K562 (cell line): ENCODE measurements at regions not wholly inside any gene's neighbourhood (a gene's known extent, or its start where the extent isn't known, plus 50 kb on each side); places are given as distances from the start of the nearest gene placed in this dataset.

Experiments used
- BRCA1 ChIP-seq, 2 experiments: fragments of 450-650 bp in 1 of 2; sonication (generic) in 1 of 2; formaldehyde crosslinking in 1 of 2; IDR thresholded peaks; 2 replicates each; pipeline versions ENCODE4 v1.5.0 to v1.6.1; 2017 to 2020; ENCODE audit warnings: mild to moderate bottlenecking in 1 of 2, missing genetic modification reagents in 1 of 2
- FOXP1 ChIP-seq: sonication (generic); formaldehyde crosslinking; IDR thresholded peaks from 2 replicates; pipeline ENCODE4 v1.8.0; 2022; ENCODE audit warnings: mild to moderate bottlenecking, missing genetic modification reagents
- KLF6 ChIP-seq: fragments of 250-450 bp; sonication (Bioruptor Pico); IDR thresholded peaks from 2 replicates; pipeline ENCODE4 v1.4.0; 2020; ENCODE audit warnings: mild to moderate bottlenecking, moderate library complexity, borderline replicate concordance
- PHF8 ChIP-seq: fragments of 200-600 bp; sonication (generic); IDR thresholded peaks from 2 replicates; pipeline ENCODE4 v1.6.1; 2012; ENCODE audit warnings: mixed run types, mild to moderate bottlenecking, inconsistent platforms, low read length, moderate library complexity, borderline replicate concordance
- POLR2A ChIP-seq: fragments of 450-650 bp; conservative IDR thresholded peaks from 2 replicates; pipeline ENCODE4 v1.6.1; 2016
- ZNF12 ChIP-seq: sonication (generic); formaldehyde crosslinking; IDR thresholded peaks from 2 replicates; pipeline ENCODE4 v1.4.0; 2020; ENCODE audit warnings: mild to moderate bottlenecking, missing genetic modification reagents
- TF ChIP-seq, protein P1 (sequence below), 3 experiments: IDR thresholded peaks in 2 of 3; conservative IDR thresholded peaks in 1 of 3; 2 replicates each; pipeline ENCODE4 v1.5.1; 2011 to 2012; ENCODE audit warnings: low read length in 3 of 3, mild to moderate bottlenecking in 3 of 3, control low read depth in 2 of 3, improper control_type of control experiment in 1 of 3, inconsistent platforms in 1 of 3, low read depth in 1 of 3, mixed read lengths in 1 of 3, moderate library complexity in 1 of 3; ENCODE audit not compliant: insufficient read depth in 2 of 3
- TF ChIP-seq, protein P2 (sequence below): sonication (generic); formaldehyde crosslinking; IDR thresholded peaks from 2 replicates; pipeline ENCODE4 v1.8.1; 2023; ENCODE audit warnings: mild to moderate bottlenecking, missing genetic modification reagents

DNA sequence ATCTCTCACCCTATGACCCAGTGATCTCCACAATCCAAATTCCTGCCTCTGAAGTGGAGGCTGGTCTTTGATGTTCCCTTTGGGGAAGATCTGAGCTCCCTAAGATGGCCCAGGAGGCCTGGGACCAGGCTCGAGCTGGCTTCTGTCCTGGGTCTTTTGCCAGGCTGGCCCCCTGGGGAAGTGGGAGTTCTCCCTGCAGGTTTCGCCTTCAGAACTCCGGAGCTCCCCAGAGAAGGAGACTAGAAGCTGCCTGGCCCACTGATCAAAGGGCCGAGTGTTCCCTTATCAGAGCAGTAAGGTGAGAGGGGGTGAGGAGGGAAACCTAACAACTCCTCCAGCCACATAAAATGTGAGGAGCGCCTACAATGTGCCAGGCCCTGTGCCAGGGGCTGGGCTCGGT lies 147.1 kb downstream of the IRF8 start:
- TF ChIP-seq BRCA1 (IDR thresholded peaks at IDR 0.05), result no peak
- TF ChIP-seq BRCA1 (CRISPR knock-in tag; IDR thresholded peaks at IDR 0.05), result no peak
- TF ChIP-seq, protein P1, sequence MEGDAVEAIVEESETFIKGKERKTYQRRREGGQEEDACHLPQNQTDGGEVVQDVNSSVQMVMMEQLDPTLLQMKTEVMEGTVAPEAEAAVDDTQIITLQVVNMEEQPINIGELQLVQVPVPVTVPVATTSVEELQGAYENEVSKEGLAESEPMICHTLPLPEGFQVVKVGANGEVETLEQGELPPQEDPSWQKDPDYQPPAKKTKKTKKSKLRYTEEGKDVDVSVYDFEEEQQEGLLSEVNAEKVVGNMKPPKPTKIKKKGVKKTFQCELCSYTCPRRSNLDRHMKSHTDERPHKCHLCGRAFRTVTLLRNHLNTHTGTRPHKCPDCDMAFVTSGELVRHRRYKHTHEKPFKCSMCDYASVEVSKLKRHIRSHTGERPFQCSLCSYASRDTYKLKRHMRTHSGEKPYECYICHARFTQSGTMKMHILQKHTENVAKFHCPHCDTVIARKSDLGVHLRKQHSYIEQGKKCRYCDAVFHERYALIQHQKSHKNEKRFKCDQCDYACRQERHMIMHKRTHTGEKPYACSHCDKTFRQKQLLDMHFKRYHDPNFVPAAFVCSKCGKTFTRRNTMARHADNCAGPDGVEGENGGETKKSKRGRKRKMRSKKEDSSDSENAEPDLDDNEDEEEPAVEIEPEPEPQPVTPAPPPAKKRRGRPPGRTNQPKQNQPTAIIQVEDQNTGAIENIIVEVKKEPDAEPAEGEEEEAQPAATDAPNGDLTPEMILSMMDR (IDR thresholded peaks at IDR 0.05 in 2 of 3, conservative IDR thresholded peaks at IDR 0.05 in 1 of 3; ENCODE audit: insufficient read depth in 2 of 3, low read depth in 1 of 3, low read length in 3 of 3), result no peak
- TF ChIP-seq FOXP1 (CRISPR knock-in tag), result no peak
- TF ChIP-seq, protein P2, sequence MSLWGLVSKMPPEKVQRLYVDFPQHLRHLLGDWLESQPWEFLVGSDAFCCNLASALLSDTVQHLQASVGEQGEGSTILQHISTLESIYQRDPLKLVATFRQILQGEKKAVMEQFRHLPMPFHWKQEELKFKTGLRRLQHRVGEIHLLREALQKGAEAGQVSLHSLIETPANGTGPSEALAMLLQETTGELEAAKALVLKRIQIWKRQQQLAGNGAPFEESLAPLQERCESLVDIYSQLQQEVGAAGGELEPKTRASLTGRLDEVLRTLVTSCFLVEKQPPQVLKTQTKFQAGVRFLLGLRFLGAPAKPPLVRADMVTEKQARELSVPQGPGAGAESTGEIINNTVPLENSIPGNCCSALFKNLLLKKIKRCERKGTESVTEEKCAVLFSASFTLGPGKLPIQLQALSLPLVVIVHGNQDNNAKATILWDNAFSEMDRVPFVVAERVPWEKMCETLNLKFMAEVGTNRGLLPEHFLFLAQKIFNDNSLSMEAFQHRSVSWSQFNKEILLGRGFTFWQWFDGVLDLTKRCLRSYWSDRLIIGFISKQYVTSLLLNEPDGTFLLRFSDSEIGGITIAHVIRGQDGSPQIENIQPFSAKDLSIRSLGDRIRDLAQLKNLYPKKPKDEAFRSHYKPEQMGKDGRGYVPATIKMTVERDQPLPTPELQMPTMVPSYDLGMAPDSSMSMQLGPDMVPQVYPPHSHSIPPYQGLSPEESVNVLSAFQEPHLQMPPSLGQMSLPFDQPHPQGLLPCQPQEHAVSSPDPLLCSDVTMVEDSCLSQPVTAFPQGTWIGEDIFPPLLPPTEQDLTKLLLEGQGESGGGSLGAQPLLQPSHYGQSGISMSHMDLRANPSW (CRISPR knock-in tag), result no peak
- TF ChIP-seq ZNF12 (CRISPR knock-in tag), result no peak
- TF ChIP-seq PHF8, result no peak
- no peak for TF ChIP-seq POLR2A
- TF ChIP-seq KLF6, result no peak
